Endothelial cell of umbilical vein (primary cell): ENCODE measurements at regions not wholly inside any gene's neighbourhood (a gene's known extent, or its start where the extent isn't known, plus 50 kb on each side); places are given as distances from the start of the nearest gene placed in this dataset.

Experiments used
- BruUV-seq: library from RNA; stranded (reverse); fragments of 400-500 nt; replicated peaks from 2 replicates; lab custom pipeline; 2021; lab: Mats Ljungman, UMichigan
- CTCF ChIA-PET: fragments of 300-600, 350-600 bp; sonication (Branson Sonifier 250); formaldehyde crosslinking; loops from one replicate; lab custom pipeline; 2021; ENCODE audit warnings: antibody characterized with exemption, inconsistent platforms; lab: Charles Lee
- POLR2A ChIA-PET: fragments of 300-600, 350-600 bp; sonication (Branson Sonifier 250); formaldehyde crosslinking; loops from one replicate; lab custom pipeline; 2021; ENCODE audit warnings: antibody characterized with exemption, inconsistent platforms; lab: Charles Lee
- DNase-seq: peaks from one replicate; pipeline ENCODE4 v3.0.0-alpha.2; 2011; ENCODE audit warnings: low read depth, low spot score
- FAIRE-seq: peaks from 2 replicates; lab custom pipeline; 2011; peaks lifted over from hg19 to GRCh38; lab: Jason Lieb, UNC
- H2AFZ ChIP-seq: 2 replicates; pipeline ENCODE4 v1.6.0; 2012; ENCODE audit warnings: low read depth, low read length, control low read depth, inconsistent platforms
- H3K27ac ChIP-seq: 2 replicates; pipeline ENCODE4 v1.5.1; 2011; ENCODE audit warnings: low read depth, mild to moderate bottlenecking, control low read depth, low read length, moderate library complexity; ENCODE audit not compliant: insufficient read depth
- H3K27me3 ChIP-seq, 2 experiments: 2 replicates each; pipeline versions ENCODE4 v1.6.0 to v1.6.1; 2011; ENCODE audit warnings: low read length in 2 of 2, mixed read lengths in 1 of 2; ENCODE audit not compliant: control insufficient read depth in 2 of 2, insufficient read depth in 2 of 2
- H3K36me3 ChIP-seq, 2 experiments: 2 replicates in 1 of 2; 3 replicates in 1 of 2; pipeline ENCODE4 v1.5.1; 2011; ENCODE audit warnings: low read length in 2 of 2, mild to moderate bottlenecking in 1 of 2, moderate library complexity in 1 of 2; ENCODE audit not compliant: control insufficient read depth in 2 of 2, insufficient read depth in 2 of 2; ENCODE audit errors: extremely low read depth in 1 of 2
- H3K4me1 ChIP-seq: 3 replicates; pipeline ENCODE4 v1.5.1; 2011; ENCODE audit warnings: mild to moderate bottlenecking, low read length; ENCODE audit not compliant: control insufficient read depth, insufficient read depth; ENCODE audit errors: extremely low read depth
- H3K4me2 ChIP-seq: 2 replicates; pipeline ENCODE4 v1.6.1; 2011; ENCODE audit warnings: low read length, control low read depth, mixed read lengths; ENCODE audit not compliant: insufficient read depth
- H3K4me3 ChIP-seq, 3 experiments: fragments of 200-600 bp in 1 of 3; sonication (generic), shearing (Covaris generic) in 1 of 3; replicated peaks in 1 of 3; 2 replicates each; pipeline ENCODE4 v1.5.1; 2011 to 2016; ENCODE audit warnings: control low read depth in 3 of 3, low read length in 3 of 3, mild to moderate bottlenecking in 2 of 3, inconsistent platforms in 1 of 3, low read depth in 1 of 3, moderate library complexity in 1 of 3; ENCODE audit not compliant: insufficient read depth in 1 of 3
- H3K79me2 ChIP-seq: 2 replicates; pipeline ENCODE4 v1.6.0; 2012; ENCODE audit warnings: low read length, inconsistent platforms; ENCODE audit not compliant: control insufficient read depth, insufficient read depth
- H3K9ac ChIP-seq: replicated peaks from 2 replicates; pipeline ENCODE3; 2011; ENCODE audit warnings: low read length, control low read depth; ENCODE audit not compliant: insufficient read depth; ENCODE audit errors: extremely low read depth
- H3K9me1 ChIP-seq: replicated peaks from 3 replicates; pipeline ENCODE4 v1.6.0; 2011; ENCODE audit warnings: mild to moderate bottlenecking, low read length; ENCODE audit not compliant: control insufficient read depth, insufficient read depth; ENCODE audit errors: extremely low read depth
- H3K9me3 ChIP-seq: replicated peaks from 2 replicates; pipeline ENCODE4 v1.5.1; 2012; ENCODE audit warnings: low read length, inconsistent platforms; ENCODE audit not compliant: control insufficient read depth, insufficient read depth
- H4K20me1 ChIP-seq: replicated peaks from 2 replicates; pipeline ENCODE3; 2011; ENCODE audit warnings: mild to moderate bottlenecking, low read length; ENCODE audit not compliant: control insufficient read depth, insufficient read depth; ENCODE audit errors: extremely low read depth
- EZH2 ChIP-seq: IDR thresholded peaks from 2 replicates; pipeline ENCODE4 v1.6.1; 2012; ENCODE audit warnings: borderline replicate concordance, low read depth, mild to moderate bottlenecking, moderate library complexity, low read length, inconsistent platforms; ENCODE audit not compliant: severe bottlenecking
- FOS ChIP-seq: IDR thresholded peaks from 2 replicates; pipeline ENCODE4 v1.6.1; 2011; ENCODE audit warnings: mild to moderate bottlenecking, low read length, moderate library complexity, borderline replicate concordance; ENCODE audit not compliant: insufficient read depth
- GATA2 ChIP-seq: IDR thresholded peaks from 2 replicates; pipeline ENCODE4 v1.7.0; 2011; ENCODE audit warnings: low read depth, mild to moderate bottlenecking, moderate library complexity, mixed read lengths, low read length; ENCODE audit not compliant: insufficient read length, insufficient read depth
- JUN ChIP-seq: IDR thresholded peaks from 2 replicates; pipeline ENCODE4 v1.6.1; 2011; ENCODE audit warnings: borderline replicate concordance, low read depth; ENCODE audit not compliant: insufficient read length, insufficient read depth
- MYC ChIP-seq: IDR thresholded peaks from one replicate; pipeline ENCODE4 v1.6.1; 2011; ENCODE audit warnings: mild to moderate bottlenecking, low read depth, low read length
- POLR2A ChIP-seq: IDR thresholded peaks from 2 replicates; pipeline ENCODE4 v1.6.1; 2012; ENCODE audit warnings: low read depth, mild to moderate bottlenecking, control low read depth, low read length
- POLR2AphosphoS5 ChIP-seq: IDR thresholded peaks from 2 replicates; pipeline ENCODE4 v1.6.1; 2012; ENCODE audit warnings: low read depth, mild to moderate bottlenecking, control low read depth, low read length, moderate library complexity; ENCODE audit not compliant: insufficient read depth
- dilution Hi-C: fragments of 300-500 bp; cut with MboI; formaldehyde crosslinking; loops from one replicate; pipeline ENCODE4 v1.15.0; 2019; ENCODE audit warnings: low sequenced_read_pairs; ENCODE audit not compliant: extremely low pct_ligation_motif_present
- intact Hi-C: fragments of 100-400 bp; cut with micrococcal nuclease; formaldehyde crosslinking; loops from one replicate; pipeline ENCODE4 v1.10.0; 2022
- TF ChIP-seq, protein P1 (sequence below): IDR thresholded peaks from 2 replicates; pipeline ENCODE4 v1.6.1; 2011; ENCODE audit not compliant: insufficient read depth, insufficient read length
- TF ChIP-seq, protein P2 (sequence below), 2 donors: IDR thresholded peaks; 1 replicate in 1 of 2; 2 replicates in 1 of 2; pipeline ENCODE4 v1.5.1; 2011; ENCODE audit warnings: low read length in 2 of 2, mild to moderate bottlenecking in 2 of 2, moderate library complexity in 2 of 2, control low read depth in 1 of 2, inconsistent platforms in 1 of 2, low read depth in 1 of 2; ENCODE audit not compliant: insufficient read depth in 1 of 2; ENCODE audit errors: extremely low read depth in 1 of 2

- Histone ChIP-seq H3K4me2 (no peak overlapping the region), H3K27ac (no peak overlapping the region), H3K9ac (no peak overlapping the region), H3K9me3 (no peaks in the 10 kb centered on the region), H3K9me1 (no peaks in the 10 kb centered on the region), H3K79me2 (no peaks in the 10 kb centered on the region), H2AFZ (no peak overlapping the region), H3K4me3 (no peak overlapping the region), H3K36me3 (no peaks in the 10 kb centered on the region), H4K20me1 (no peaks in the 10 kb centered on the region), H3K27me3 (no peaks in the 10 kb centered on the region), H3K4me1 (no peaks in the 10 kb centered on the region)
- TF ChIP-seq, protein P1, sequence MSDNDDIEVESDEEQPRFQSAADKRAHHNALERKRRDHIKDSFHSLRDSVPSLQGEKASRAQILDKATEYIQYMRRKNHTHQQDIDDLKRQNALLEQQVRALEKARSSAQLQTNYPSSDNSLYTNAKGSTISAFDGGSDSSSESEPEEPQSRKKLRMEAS, result no peak
- TF ChIP-seq, protein P2, sequence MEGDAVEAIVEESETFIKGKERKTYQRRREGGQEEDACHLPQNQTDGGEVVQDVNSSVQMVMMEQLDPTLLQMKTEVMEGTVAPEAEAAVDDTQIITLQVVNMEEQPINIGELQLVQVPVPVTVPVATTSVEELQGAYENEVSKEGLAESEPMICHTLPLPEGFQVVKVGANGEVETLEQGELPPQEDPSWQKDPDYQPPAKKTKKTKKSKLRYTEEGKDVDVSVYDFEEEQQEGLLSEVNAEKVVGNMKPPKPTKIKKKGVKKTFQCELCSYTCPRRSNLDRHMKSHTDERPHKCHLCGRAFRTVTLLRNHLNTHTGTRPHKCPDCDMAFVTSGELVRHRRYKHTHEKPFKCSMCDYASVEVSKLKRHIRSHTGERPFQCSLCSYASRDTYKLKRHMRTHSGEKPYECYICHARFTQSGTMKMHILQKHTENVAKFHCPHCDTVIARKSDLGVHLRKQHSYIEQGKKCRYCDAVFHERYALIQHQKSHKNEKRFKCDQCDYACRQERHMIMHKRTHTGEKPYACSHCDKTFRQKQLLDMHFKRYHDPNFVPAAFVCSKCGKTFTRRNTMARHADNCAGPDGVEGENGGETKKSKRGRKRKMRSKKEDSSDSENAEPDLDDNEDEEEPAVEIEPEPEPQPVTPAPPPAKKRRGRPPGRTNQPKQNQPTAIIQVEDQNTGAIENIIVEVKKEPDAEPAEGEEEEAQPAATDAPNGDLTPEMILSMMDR (IDR thresholded peaks at IDR 0.05; ENCODE audit: extremely low read depth in 1 of 2, insufficient read depth in 1 of 2, low read depth in 1 of 2, low read length in 2 of 2), result no peak
- TF ChIP-seq JUN (no peak), POLR2A (no peak), EZH2 (no peak), FOS (no peak), POLR2AphosphoS5 (no peak), GATA2 (no peak), MYC (no peak)
- ChIA-PET POLR2A (no interaction called here), CTCF (no interaction called here)
- BruUV-seq, result no TSS peak
- DNase-seq, result no peak
- no peak for FAIRE-seq
- dilution Hi-C loops (no loop called here), intact Hi-C loops (no loop called here)
These were observed 156.8 kb downstream of the TMEM200C start for GRCh38 chr18:5738526-5738925.
